ENCODE measurements at regions not wholly inside any gene's neighbourhood (a gene's known extent, or its start where the extent isn't known, plus 50 kb on each side); places are given as distances from the start of the nearest gene placed in this dataset.
"Not testable (repeated sequence)": the region's sequence is repeated elsewhere in the genome, so short reads cannot be mapped to it uniquely, and the experiment has no call there.

DNA sequence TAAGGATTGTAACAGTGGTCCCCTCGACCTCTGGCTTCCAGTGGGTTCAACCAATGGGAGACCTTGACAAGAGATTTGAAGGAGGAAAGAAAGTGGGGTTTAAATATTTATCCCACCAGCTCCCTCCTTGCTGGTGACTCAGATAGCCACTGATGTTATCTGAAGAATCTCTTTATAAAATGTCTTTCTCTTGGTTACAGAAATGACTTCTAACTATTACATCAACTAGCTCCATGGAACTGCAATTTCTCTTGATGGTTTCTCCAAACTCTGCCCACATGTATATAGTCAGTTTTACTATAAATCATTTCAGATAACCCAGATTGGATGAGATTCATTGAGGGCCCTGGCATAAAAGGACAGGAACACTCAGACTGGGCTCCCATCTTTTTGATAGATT, 920.2 kb upstream of the SOX9 start:
- DNase-seq (ENCODE audit: low read depth in 2 of 2), result no peak

DNA sequence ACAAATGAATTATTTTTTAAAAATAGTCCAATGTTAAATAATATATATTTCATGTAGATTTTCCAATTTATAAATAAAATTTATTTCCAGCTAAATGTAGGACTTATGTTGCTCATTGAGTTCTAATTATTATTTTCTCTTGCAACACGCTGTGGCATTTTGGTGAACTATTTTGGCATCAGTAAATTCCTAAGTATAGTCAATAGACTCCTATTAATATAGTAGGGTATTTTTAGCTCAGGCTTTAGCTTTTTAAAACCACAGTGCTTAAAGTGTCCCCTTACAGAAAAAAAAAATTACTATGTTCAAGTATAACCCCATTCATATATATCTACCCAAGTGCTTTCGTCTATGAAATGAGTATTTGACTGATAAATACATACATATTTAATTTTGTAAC, 919.2 kb upstream of the SOX9 start:
- DNase-seq (ENCODE audit: low read depth in 2 of 2), result no peak

DNA sequence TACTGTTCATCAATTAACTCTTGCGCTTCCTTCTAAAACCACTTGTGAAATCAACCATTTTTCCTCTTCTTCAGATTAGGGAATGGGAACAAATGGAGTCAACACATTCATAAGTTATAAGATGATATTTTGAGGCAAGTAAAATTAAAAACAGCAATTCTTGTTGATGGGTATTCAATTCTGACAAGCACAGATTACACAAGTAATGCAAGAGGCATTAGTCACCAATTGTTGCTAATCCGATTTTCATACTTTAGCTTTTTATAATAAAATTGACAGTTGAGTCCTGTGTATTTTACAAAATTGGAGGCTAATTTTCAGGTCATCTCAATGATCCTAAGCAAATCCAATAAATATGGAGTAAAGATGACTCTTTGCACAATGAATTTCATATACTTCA, 918.4 kb upstream of the SOX9 start:
- DNase-seq (ENCODE audit: low read depth in 2 of 2), result no peak

DNA sequence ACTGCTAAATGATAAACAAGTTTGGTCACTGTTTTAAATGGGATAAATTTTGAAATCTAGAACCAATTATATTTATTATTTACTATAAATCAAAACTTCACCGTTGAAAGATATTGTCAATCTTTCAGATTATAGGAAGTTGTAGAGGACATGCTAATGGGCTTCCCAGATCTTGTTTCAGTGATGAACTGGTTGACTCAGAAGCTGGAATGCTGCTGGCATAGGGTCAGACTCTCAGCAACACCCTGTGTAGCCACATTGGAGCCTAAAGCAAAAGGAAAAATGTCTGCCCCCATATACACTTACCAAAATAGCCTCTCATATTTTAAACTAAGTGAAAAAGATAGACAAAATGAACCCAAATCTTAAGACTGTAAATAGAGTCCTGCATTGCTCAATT, 916.9 kb upstream of the SOX9 start:
- no peak for DNase-seq (ENCODE audit: low read depth in 2 of 2)

DNA sequence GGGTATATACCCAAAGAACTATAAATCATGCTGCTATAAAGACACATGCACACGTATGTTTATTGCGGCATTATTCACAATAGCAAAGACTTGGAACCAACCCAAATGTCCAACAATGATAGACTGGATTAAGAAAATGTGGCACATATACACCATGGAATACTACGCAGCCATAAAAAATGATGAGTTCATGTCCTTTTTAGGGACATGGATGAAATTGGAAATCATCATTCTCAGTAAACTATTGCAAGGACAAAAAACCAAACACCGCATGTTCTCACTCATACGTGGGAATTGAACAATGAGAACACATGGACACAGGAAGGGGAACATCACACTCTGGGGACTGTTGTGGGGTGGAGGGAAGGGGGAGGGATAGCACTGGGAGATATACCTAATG, 914.9 kb upstream of the SOX9 start:
- not testable (repeated sequence) for DNase-seq (ENCODE audit: low read depth in 2 of 2)

DNA sequence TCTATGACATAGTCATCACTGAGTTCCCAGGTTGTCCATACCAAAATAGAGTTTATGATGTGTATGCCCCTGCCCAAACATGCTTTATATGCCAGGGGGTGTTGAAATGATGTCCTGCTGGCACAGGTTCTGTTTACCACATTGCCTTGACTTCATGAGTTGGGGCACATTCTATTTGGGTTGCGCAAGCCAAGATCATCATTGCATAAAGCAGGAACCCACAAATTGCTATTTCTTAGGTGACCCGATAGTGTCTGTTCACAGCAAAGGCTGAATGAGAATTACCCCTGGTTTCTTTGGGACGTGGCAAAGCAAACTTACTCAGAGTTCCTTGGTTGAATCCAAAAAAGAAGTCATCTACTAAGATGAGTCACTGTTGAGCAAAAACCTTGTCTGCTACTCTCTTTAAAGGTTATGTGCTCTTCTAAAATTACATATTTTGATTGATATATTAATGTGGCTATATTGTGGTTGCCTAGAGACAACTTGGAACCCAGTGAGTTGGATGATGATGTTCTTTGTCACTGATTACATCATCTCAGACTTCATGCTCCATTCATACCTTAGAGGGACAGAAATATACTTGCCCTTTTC, 912.6 kb upstream of the SOX9 start:
- no peak for DNase-seq (ENCODE audit: low read depth in 2 of 2)

DNA sequence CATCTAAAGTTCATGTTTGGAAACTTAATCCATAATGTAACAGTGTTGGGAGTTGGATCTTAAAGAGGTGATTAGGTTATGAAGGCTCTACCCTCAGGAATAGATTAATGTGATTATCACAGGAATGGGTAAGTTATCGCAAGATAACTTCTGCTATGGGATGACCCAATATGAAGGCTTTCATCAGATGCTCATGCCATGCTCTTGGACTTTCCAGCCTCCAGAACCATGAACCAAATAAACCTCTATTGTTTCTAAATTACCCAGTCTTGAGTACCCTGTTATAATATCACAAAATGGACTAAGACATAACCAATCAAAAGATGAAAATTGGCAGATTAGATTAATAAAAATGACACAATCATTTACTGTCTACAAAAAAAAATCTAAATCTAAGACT, 906.9 kb upstream of the SOX9 start:
- DNase-seq (ENCODE audit: low read depth in 2 of 2), result no peak

DNA sequence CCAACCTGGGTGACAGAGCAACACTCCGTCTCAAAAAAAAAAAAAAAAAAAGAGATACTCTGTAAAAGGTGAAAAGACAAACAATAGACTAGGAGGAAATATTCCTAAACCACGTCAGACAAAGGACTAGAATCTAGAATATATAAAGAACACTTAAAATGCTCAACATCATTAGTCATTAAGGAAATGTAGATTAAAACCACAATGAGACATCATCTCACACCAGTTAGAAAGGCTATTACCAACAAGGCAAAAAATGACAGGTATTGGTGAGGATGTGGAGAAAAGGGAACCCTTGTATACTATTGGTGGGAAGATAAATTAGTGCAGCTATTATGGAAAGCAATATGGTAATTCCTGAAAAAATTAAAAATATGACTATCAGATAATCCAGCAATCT, 903.1 kb upstream of the SOX9 start:
- no peak for DNase-seq (ENCODE audit: low read depth in 2 of 2)

DNA sequence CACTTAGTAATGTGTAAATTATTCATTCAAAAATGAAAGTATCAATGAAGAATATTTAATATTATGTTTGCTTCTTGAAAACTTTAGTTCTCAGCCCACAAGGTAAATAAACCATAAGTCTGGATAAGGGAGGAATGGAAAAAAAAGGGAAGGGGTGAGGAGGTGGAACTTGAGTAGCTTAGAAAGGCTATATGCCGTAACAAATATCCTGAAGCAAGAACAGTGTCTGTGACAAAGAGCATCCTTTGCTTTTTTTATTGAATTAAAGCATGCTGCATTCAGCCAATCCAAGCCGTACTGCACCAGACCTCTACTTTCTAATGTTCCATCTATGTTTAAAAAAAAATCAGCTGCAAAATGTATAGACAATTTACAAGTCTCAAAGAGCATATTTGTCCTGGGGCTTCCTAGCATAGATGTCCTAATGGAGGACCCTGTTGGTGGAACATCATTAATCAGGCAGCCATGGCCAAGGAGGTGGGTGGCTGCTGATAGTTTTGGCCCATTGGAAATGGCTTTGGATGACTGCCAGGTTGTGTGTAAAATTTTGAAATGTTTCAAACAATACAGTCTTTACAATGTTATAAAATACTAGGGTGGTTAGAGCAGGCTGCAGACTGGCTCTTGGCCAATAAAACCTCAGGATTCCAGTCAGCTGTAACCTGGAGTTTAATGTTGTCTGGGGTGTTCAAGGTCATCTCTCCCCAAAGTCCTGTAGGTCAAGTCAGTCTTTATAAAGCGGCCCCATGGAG, 895.8 kb upstream of the SOX9 start:
- no peak for DNase-seq (ENCODE audit: low read depth in 2 of 2)

DNA sequence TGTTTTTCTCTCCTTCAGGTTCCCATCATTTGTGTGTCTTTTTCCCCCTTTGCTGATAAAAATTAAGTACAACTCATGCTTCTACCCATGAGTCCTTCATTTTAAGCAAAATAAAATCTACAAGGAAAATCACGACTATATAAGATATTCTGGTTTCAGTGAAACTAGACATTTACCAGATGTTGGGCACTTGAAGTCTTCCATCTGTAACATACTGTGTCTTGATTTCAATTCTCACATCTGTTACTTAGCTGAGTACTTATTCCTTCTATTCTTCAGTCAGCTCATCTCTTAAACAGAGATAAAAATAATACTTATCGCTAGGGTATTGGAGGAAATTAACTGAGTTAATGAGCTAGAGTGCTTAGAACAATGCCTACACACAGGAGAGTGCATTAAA, 893.0 kb upstream of the SOX9 start:
- DNase-seq (ENCODE audit: low read depth in 2 of 2), result no peak

DNA sequence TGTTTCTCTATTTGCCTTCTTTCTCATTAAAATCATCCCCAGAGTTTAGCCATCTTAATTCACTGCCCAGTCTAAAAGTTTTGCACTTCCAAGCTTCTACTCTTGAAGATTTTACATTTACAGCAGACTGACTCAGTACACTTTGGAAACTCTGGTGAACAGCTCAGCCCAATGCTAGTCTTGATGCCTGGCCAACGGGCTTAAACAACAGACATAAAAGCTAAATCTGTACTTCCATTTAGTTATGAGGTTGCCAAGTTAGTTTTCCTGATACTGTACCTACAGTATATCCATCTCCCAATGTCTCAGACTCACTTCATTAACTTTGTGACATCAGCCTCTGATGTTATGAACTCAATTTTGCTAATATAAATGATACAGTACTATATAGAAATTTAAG, 891.8 kb upstream of the SOX9 start:
- no peak for DNase-seq (ENCODE audit: low read depth in 2 of 2)

DNA sequence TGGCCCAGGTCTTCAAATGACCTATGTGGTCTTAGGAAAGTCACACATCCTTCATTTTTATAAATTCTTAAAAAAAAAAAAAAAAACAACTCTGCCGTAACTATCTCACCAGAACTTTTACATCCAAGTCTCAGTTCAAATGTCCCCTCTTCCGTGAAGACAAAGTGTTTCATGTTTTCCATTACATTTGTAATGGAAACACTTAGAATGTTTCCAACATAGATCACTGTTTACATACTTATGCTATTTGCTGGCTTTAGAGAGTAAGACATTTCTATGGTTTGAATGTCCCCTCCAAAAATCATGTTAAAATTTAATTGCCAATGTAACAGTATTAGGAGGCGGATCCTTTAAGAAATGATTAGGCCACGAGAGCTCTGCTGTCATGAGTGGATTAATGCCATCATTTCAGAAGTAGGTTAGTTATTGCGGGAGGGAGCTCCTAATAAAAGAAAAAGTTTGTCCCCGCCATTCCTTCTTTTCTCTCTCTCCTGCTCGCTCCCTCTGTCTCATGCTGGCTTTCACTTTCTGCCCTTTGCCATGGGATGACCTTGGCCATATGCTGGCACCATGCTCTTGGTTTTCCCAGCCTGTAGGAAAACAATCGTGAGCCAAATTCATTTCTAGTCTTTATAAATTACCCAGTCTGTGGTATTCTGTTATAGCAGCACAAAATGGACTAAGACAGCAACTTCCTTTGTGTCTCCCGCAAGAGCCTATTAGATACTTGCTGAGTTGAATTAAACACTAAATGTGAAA, 887.8 kb upstream of the SOX9 start:
- no peak for DNase-seq (ENCODE audit: low read depth in 2 of 2)

DNA sequence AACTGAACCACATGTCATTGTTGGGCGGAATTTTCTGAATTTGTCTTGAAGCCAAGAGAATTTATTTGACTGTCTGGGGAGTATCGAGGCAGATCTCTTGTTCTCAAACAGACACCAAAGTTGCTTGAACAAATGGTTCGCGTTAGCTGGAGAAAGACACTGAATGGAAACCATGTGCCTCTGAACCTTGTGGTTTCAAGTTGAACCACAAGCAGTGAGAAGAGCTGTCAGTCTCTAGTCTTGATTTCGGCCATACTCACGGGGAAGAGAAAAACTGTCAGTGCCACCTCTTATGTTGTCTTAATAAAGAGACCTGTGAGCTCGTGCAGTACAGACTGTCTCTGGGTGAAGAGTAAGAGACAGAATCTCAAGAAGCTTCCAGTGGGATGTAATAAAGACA, 886.5 kb upstream of the SOX9 start:
- no peak for DNase-seq (ENCODE audit: low read depth in 2 of 2)

DNA sequence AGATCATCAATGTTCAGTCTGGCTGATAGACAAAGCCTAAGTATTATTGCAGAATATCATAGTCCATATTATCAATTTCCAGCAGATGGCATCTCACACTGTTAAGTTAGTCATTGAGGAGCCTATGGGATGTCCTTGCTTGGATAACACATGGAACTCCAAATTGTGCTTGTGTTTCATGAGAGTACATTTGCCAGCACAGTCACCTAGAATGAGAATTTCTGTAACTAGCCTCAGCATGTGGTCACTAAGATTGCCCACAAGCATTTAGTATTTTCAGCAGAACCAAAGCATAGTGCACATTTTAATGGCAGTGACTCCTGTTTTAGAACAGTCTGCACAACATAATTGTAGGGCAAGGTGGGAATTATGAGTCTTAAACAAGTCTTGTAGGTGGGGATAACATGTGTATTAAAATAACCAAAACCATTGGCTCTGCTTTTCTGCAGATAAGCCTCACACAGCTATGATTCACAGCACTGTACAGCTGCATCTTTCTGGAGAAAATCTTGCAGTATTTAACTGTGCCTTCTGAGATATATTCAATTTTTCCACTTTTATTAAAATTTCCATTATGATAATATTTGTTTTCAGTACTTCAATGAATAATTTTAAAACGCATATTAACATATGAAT, 882.8 kb upstream of the SOX9 start:
- DNase-seq (ENCODE audit: low read depth in 2 of 2), result no peak

DNA sequence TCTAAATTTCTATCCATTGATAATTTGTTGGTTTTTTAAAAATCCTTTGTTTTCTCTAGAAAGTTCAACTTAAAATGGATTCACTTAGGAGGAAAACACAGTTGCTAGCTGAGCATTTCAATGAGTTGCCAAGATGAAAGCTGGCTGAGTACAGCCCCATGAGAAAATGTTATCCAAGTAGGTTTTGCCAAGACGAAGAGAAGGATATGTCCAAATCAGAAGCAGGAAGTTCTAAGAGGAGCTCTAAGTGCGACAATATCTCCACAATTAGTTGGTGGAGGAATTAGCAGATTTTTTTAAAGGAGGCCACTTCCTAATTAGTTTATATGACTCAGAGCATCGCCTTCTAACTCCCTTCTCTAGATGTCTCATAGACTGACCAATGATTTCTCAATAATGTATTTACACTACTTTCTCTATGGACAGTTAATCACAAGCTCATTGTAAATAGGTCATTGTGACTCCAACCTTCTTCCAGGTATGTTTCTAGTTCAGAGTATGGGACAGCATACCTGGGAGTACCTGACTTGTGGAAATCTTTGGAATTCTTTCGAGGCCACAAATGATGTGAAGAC, 873.3 kb upstream of the SOX9 start:
- DNase-seq (ENCODE audit: low read depth in 2 of 2), result no peak

DNA sequence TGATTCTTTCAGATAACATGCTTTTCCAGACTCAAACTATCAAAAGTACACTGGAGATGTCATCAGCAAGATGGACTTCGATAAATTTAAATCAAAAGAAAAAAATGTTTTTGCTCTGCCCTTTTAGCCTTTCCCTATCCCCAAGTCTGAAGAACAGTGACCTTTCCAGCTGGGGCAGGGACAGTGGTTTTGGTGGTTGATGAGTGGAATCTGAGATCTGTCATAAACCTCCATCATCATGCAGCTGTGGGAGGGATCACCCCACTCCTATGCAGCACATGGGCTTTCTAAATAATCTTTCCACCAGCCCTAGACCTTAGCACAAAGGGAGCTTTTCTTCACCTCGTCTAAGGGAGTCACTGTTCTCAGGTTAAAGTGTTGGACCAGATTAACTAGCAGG, 869.5 kb upstream of the SOX9 start:
- no peak for DNase-seq (ENCODE audit: low read depth in 2 of 2)

DNA sequence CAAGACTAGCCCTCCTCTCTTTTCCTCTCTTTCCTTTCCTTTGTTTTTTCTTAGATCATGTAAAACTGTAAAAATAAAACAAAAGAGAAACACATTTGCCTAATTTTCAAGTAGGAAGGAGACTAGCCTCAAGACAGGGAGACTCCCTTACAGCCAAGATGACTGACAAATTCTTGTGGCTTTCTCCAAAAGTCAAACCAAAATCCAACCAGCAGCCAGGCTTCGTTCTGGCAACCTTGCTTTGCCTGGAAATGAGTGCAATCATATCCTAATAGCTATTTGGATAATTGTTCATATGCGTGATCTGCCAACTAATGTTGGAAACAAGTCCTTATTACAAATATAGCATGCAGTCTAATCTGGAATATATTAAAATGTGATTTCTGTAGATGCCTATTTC, 868.9 kb upstream of the SOX9 start:
- no peak for DNase-seq (ENCODE audit: low read depth in 2 of 2)

DNA sequence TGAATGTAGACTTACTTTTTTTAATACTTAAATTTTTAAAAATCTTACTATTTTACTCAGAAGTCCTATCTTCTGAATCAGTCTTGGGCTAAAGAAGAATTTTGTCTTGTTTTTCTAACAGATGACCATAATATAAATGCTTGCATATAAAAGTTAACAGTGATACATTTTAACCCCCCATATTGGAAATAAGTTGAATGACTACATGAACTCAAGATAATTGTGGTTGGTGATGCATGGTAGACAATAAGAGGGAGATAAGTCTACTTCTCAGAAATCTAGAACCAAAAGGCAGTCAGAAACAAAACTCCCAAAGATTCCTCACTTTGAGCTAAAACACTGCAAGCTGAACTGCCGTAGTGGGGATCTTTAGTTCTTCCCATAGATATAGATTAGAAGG, 868.4 kb upstream of the SOX9 start:
- DNase-seq (ENCODE audit: low read depth in 2 of 2), result no peak

DNA sequence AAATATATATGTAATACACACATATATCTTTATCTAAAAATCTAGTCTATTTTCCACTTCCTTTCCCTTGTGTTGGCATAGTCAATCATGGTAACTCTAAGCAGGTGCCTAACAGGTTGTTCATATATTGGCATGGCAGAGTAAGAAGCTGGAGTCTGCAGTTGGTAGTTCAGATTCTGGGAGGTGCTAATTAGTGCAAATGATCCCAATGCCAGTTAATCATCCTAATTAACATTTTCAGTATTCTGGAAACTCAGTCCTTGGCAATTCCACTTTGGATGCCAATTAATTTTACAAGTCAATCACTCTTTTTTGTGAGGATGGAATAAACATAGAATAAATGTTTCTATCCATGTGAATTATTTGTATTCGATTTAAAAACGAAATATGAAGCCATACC, 863.7 kb upstream of the SOX9 start:
- DNase-seq (ENCODE audit: low read depth in 2 of 2), result no peak

DNA sequence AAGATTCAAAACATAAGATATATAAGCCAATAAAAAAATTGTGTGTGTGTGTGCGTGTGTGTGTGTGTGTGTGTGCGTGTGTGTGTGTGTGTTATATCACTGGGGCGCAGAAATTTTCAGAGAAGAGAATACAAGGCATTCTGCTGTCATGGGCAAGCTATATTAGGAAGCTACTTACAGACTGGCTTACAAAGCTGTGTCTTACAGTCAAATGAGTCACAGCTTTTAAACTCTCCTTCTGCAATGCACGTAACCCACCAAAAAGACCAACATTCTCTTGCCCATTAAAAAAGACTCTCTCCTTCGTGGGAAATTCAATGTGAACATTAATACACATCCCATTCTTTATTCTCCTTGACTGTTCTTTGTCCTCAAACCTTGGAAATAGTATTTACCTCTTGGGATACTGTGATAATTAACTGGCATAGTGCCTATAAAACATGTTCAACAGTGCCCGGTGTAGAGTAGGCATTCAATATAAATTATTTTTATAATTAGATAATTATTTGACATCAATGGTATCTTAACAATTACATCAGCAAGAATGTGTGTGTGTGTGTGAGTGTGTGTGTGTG, 860.4 kb upstream of the SOX9 start:
- no peak for DNase-seq (ENCODE audit: low read depth in 2 of 2)

DNA sequence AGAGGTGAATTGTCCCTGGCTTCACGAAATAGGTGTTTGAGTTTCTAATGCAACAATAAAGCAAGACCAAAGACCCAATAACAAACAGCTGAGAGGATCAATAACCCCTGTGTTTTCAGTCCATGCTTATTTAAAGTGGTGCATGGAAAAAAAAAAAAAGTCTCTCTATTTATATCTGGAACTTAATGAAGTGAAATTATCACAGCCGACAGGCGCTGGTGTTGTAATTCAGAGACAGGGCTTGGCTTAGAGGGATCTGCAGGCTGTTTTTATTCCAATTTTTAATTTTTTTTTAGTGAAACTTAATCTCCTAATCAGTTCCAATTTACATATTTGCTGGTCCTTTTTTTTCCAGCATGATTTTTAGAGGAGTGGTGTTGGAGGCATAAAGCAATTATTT, 858.2 kb upstream of the SOX9 start:
- no peak for DNase-seq (ENCODE audit: low read depth in 2 of 2)

DNA sequence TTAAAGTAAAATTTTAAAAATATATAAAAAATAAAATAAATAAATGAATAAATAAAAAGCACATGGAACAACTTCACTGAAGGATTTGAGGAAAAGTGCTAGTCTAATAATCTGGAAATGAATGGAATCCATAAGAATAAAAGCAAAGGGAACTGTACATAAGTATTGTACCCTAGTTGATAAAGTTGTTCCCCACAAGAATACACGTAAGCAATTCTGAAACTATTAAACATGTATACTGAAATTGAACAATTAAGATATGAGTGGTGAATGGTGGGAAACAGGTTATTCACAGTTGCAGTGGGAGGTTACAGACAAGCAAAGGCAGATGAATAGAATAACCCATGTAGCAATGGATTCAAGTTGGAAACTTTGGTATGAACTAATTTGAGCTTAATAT, 853.2 kb upstream of the SOX9 start:
- DNase-seq (ENCODE audit: low read depth in 2 of 2), result no peak

Measured in stimulated activated CD8-positive, alpha-beta memory T cell treated with anti-CD3 and anti-CD28 coated beads, Interleukin-2, amount 100 ng/mL, for 1 hour (primary cell).